IMR-90 (cell line): ENCODE measurements at regions not wholly inside any gene's neighbourhood (a gene's known extent, or its start where the extent isn't known, plus 50 kb on each side); places are given as distances from the start of the nearest gene placed in this dataset.

ENCODE experiments used
- ATAC-seq: fragments of 200-7000 bp; cut with Tn5 transposase; 2 replicates; pipeline ENCODE4 v1.9.1; 2020; ENCODE audit warnings: low read depth, mild to moderate bottlenecking, moderate library complexity
- BruUV-seq: library from RNA; stranded (reverse); fragments of 400-500 nt; replicated peaks from 2 replicates; lab custom pipeline; 2021; lab: Mats Ljungman, UMichigan
- CTCF ChIA-PET: fragments of 300-600 bp; formaldehyde crosslinking; extraction: SDS; loops from one replicate; lab custom pipeline; 2021; ENCODE audit warnings: antibody characterized with exemption; lab: Yijun Ruan, JAX
- POLR2A ChIA-PET: fragments of 300-600 bp; sonication (Branson Sonifier 250); formaldehyde crosslinking; loops from one replicate; lab custom pipeline; 2022; ENCODE audit warnings: antibody characterized with exemption; ENCODE audit not compliant: unreplicated experiment; lab: Charles Lee
- DNase-seq: peaks from one replicate; pipeline ENCODE4 v3.0.0; 2013
- H2AFZ ChIP-seq: replicated peaks from 2 replicates; pipeline ENCODE3; 2013; ENCODE audit warnings: low read length, mild to moderate bottlenecking; ENCODE audit not compliant: poor library complexity
- H2AK5ac ChIP-seq: 2 replicates; pipeline ENCODE4 v1.6.1; 2013; ENCODE audit warnings: low read depth, low read length, inconsistent platforms
- H2AK9ac ChIP-seq: replicated peaks from 2 replicates; pipeline ENCODE3; 2013; ENCODE audit warnings: mild to moderate bottlenecking, low read depth, low read length, moderate library complexity; ENCODE audit not compliant: poor library complexity
- H2BK120ac ChIP-seq: 2 replicates; pipeline ENCODE4 v1.6.1; 2013; ENCODE audit warnings: low read depth, low read length, inconsistent platforms
- H2BK15ac ChIP-seq: 3 replicates; pipeline ENCODE4 v1.6.1; 2013; ENCODE audit warnings: low read depth, low read length, inconsistent platforms
- H2BK20ac ChIP-seq: 2 replicates; pipeline ENCODE4 v1.6.1; 2013; ENCODE audit warnings: low read depth, mild to moderate bottlenecking, inconsistent platforms, low read length, moderate library complexity
- H2BK5ac ChIP-seq: 2 replicates; pipeline ENCODE4 v1.6.1; 2013; ENCODE audit warnings: mild to moderate bottlenecking, low read depth, low read length, inconsistent platforms; ENCODE audit not compliant: poor library complexity, severe bottlenecking
- H3K14ac ChIP-seq: replicated peaks from 2 replicates; pipeline ENCODE4 v1.6.1; 2013; ENCODE audit warnings: low read depth, low read length, inconsistent platforms
- H3K18ac ChIP-seq: 2 replicates; pipeline ENCODE4 v1.6.1; 2013; ENCODE audit warnings: low read depth, low read length, control low read depth
- H3K23ac ChIP-seq: 2 replicates; pipeline ENCODE4 v1.6.1; 2013; ENCODE audit warnings: low read depth, low read length, inconsistent platforms
- H3K27ac ChIP-seq: 2 replicates; pipeline ENCODE4 v1.5.1; 2013; ENCODE audit warnings: mild to moderate bottlenecking, control low read depth, low read length; ENCODE audit not compliant: insufficient read depth
- H3K27me3 ChIP-seq: 2 replicates; pipeline ENCODE4 v1.6.1; 2013; ENCODE audit warnings: low read length; ENCODE audit not compliant: control insufficient read depth, insufficient read depth
- H3K36me3 ChIP-seq: 2 replicates; pipeline ENCODE4 v1.6.1; 2013; ENCODE audit warnings: low read length, mixed read lengths; ENCODE audit not compliant: control insufficient read depth, insufficient read depth
- H3K4ac ChIP-seq: 2 replicates; pipeline ENCODE4 v1.6.1; 2013; ENCODE audit warnings: low read depth, low read length, inconsistent platforms
- H3K4me1 ChIP-seq: 2 replicates; pipeline ENCODE4 v1.6.1; 2013; ENCODE audit warnings: low read length, mixed read lengths; ENCODE audit not compliant: control insufficient read depth, insufficient read depth
- H3K4me2 ChIP-seq: 2 replicates; pipeline ENCODE4 v1.6.1; 2013; ENCODE audit warnings: low read depth, mild to moderate bottlenecking, control low read depth, low read length, moderate library complexity
- H3K4me3 ChIP-seq: 2 replicates; pipeline ENCODE4 v1.5.1; 2013; ENCODE audit warnings: low read depth, mild to moderate bottlenecking, control low read depth, low read length, moderate library complexity; ENCODE audit not compliant: insufficient read depth
- H3K56ac ChIP-seq: 2 replicates; pipeline ENCODE4 v1.6.1; 2013; ENCODE audit warnings: low read length, inconsistent platforms; ENCODE audit not compliant: insufficient read depth; ENCODE audit errors: extremely low read depth
- H3K79me1 ChIP-seq, 2 experiments: 2 replicates each; pipeline ENCODE4 v1.6.1; 2013; ENCODE audit warnings: low read length in 2 of 2, inconsistent platforms in 1 of 2, low read depth in 1 of 2
- H3K9ac ChIP-seq: 2 replicates; pipeline ENCODE4 v1.6.1; 2013; ENCODE audit warnings: low read depth, low read length, control low read depth
- H3K9me1 ChIP-seq: 2 replicates; pipeline ENCODE4 v1.6.1; 2013; ENCODE audit warnings: low read length, inconsistent platforms; ENCODE audit not compliant: insufficient read depth
- H3K9me3 ChIP-seq: 2 replicates; pipeline ENCODE4 v1.6.1; 2013; ENCODE audit warnings: low read length; ENCODE audit not compliant: control insufficient read depth, insufficient read depth
- H4K20me1 ChIP-seq: 2 replicates; pipeline ENCODE4 v1.6.1; 2013; ENCODE audit warnings: low read length, inconsistent platforms; ENCODE audit not compliant: insufficient read depth
- H4K5ac ChIP-seq: 2 replicates; pipeline ENCODE4 v1.6.1; 2013; ENCODE audit warnings: mild to moderate bottlenecking, low read depth, low read length, control low read depth
- H4K8ac ChIP-seq, 2 experiments: 2 replicates each; pipeline ENCODE4 v1.6.1; 2013; ENCODE audit warnings: low read depth in 2 of 2, low read length in 2 of 2, control low read depth in 1 of 2, inconsistent platforms in 1 of 2
- H4K91ac ChIP-seq: 2 replicates; pipeline ENCODE4 v1.6.1; 2013; ENCODE audit warnings: low read depth, low read length, inconsistent platforms; ENCODE audit not compliant: insufficient read depth
- BHLHE40 ChIP-seq: fragments of 150-350 bp; IDR thresholded peaks from 2 replicates; pipeline ENCODE4 v1.6.1; 2016; ENCODE audit warnings: mild to moderate bottlenecking, low read depth, low read length
- FOS ChIP-seq: fragments of 150-350 bp; IDR thresholded peaks from 2 replicates; pipeline ENCODE4 v1.6.1; 2016; ENCODE audit warnings: low read depth, low read length
- MAFK ChIP-seq: IDR thresholded peaks from 2 replicates; pipeline ENCODE4 v1.6.1; 2012; ENCODE audit warnings: low read depth, low read length, improper control_type of control experiment
- MAZ ChIP-seq: IDR thresholded peaks from 2 replicates; pipeline ENCODE4 v1.6.1; 2012; ENCODE audit warnings: low read depth, mild to moderate bottlenecking, low read length, improper control_type of control experiment, moderate library complexity, borderline replicate concordance
- MXI1 ChIP-seq: IDR thresholded peaks from 2 replicates; pipeline ENCODE4 v1.6.1; 2012; ENCODE audit warnings: low read depth, mild to moderate bottlenecking, low read length, moderate library complexity, borderline replicate concordance
- NFE2L2 ChIP-seq: fragments of 150-350 bp; IDR thresholded peaks from 2 replicates; pipeline ENCODE4 v1.6.1; 2016; ENCODE audit warnings: low read depth, mild to moderate bottlenecking, low read length
- POLR2A ChIP-seq: IDR thresholded peaks from 2 replicates; pipeline ENCODE4 v1.6.1; 2012; ENCODE audit warnings: mild to moderate bottlenecking, low read depth, low read length
- RAD21 ChIP-seq: IDR thresholded peaks from 2 replicates; pipeline ENCODE4 v1.6.1; 2012; ENCODE audit warnings: low read length, improper control_type of control experiment
- RCOR1 ChIP-seq: IDR thresholded peaks from 2 replicates; pipeline ENCODE4 v1.6.1; 2012; ENCODE audit warnings: mild to moderate bottlenecking, low read length, improper control_type of control experiment; ENCODE audit not compliant: insufficient replicate concordance
- WGBS, 2 experiments: methylation state at CpG; one replicate each; pipeline versions ENCODE4 v1.1.5 to v1.1.7; 2013; ENCODE audit warnings: missing lambda C conversion rate in 2 of 2; ENCODE audit not compliant: insufficient read length in 1 of 2; ENCODE audit errors: extremely low coverage in 2 of 2; 5-methylcytosine and 5-hydroxymethylcytosine counted together
- dilution Hi-C: fragments of 300-500 bp; cut with HindIII; formaldehyde crosslinking; loops from one replicate; pipeline ENCODE4 v1.14.3; 2018; ENCODE audit warnings: low sequenced_read_pairs; ENCODE audit not compliant: unreplicated experiment
- in situ Hi-C: fragments of 300-500 bp; cut with MboI; formaldehyde crosslinking; loops from 3 replicates; pipeline ENCODE4 v1.14.3; 2019; ENCODE audit warnings: low sequenced_read_pairs, inconsistent platforms, mixed read lengths
- intact Hi-C: fragments of 100-400 bp; cut with micrococcal nuclease; formaldehyde crosslinking; loops from 2 replicates; pipeline ENCODE4 v1.10.0; 2022
- TF ChIP-seq, protein P1 (sequence below): fragments of 150-350 bp; IDR thresholded peaks from 2 replicates; pipeline ENCODE4 v1.6.1; 2016; ENCODE audit warnings: low read depth, mild to moderate bottlenecking, low read length, moderate library complexity, borderline replicate concordance
- TF ChIP-seq, protein P2 (sequence below): conservative IDR thresholded peaks from 2 replicates; pipeline ENCODE4 v1.5.1; 2012; ENCODE audit warnings: mild to moderate bottlenecking, low read depth, low read length, improper control_type of control experiment
- TF ChIP-seq, protein P3 (sequence below): fragments of 150-350 bp; IDR thresholded peaks from 2 replicates; pipeline ENCODE4 v1.6.1; 2017; ENCODE audit warnings: mild to moderate bottlenecking, antibody characterized with exemption, low read length, low read depth

DNA sequence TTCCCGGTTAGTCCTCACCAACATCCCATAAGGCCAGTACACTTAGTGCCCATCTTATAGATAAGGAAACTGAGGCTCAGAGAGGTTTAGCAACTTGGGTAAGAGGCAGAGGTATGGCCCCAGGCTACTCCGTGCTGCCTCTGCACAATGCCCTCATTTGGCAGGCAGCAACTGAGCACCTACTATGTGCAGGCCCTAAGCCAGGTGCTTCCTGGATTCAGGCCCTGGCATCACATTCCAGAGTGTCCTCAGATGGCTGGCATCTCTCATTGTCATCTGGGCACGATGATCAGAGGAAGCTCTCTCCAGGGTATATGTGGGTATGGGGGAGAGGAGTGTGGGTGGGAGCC, 53.8 kb upstream of the PSD2 start:
- H2BK120ac ChIP-seq, result no peak overlapping the region
- no peak overlapping the region; the same call in 1 of the 2 replicates for H3K4ac ChIP-seq
- no peak overlapping the region for H2BK5ac ChIP-seq
- no peak overlapping the region for H3K4me3 ChIP-seq
- H3K56ac ChIP-seq, result no peak overlapping the region
- no peak overlapping the region for H3K23ac ChIP-seq
- no peaks in the 10 kb centered on the region for H3K9me3 ChIP-seq
- H2AK5ac ChIP-seq, result no peak overlapping the region
- H4K8ac ChIP-seq, result no peak overlapping the region
- H2AFZ ChIP-seq, result no peak overlapping the region
- BruUV-seq, result no TSS peak
- H3K9ac ChIP-seq, result no peak overlapping the region
- dilution Hi-C loops (no loop called here), in situ Hi-C loops (no loop called here), intact Hi-C loops (no loop called here)
- WGBS, 2 experiments, result 67% methylated on average over 1 of the region's 3 CpGs; no CpG with 5 or more reads in 1 of the 2 experiments
- H4K91ac ChIP-seq, result no peak overlapping the region
- no peak overlapping the region for H2BK15ac ChIP-seq
- TF ChIP-seq MXI1, result no peak
- TF ChIP-seq BHLHE40, result no peak
- no peak for TF ChIP-seq NFE2L2
- TF ChIP-seq POLR2A, result no peak
- no peak for TF ChIP-seq MAFK
- TF ChIP-seq, protein P1, sequence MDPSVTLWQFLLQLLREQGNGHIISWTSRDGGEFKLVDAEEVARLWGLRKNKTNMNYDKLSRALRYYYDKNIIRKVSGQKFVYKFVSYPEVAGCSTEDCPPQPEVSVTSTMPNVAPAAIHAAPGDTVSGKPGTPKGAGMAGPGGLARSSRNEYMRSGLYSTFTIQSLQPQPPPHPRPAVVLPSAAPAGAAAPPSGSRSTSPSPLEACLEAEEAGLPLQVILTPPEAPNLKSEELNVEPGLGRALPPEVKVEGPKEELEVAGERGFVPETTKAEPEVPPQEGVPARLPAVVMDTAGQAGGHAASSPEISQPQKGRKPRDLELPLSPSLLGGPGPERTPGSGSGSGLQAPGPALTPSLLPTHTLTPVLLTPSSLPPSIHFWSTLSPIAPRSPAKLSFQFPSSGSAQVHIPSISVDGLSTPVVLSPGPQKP, result no peak
- TF ChIP-seq FOS, result no peak
- TF ChIP-seq, protein P2, sequence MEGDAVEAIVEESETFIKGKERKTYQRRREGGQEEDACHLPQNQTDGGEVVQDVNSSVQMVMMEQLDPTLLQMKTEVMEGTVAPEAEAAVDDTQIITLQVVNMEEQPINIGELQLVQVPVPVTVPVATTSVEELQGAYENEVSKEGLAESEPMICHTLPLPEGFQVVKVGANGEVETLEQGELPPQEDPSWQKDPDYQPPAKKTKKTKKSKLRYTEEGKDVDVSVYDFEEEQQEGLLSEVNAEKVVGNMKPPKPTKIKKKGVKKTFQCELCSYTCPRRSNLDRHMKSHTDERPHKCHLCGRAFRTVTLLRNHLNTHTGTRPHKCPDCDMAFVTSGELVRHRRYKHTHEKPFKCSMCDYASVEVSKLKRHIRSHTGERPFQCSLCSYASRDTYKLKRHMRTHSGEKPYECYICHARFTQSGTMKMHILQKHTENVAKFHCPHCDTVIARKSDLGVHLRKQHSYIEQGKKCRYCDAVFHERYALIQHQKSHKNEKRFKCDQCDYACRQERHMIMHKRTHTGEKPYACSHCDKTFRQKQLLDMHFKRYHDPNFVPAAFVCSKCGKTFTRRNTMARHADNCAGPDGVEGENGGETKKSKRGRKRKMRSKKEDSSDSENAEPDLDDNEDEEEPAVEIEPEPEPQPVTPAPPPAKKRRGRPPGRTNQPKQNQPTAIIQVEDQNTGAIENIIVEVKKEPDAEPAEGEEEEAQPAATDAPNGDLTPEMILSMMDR, result no peak
- TF ChIP-seq, protein P3, sequence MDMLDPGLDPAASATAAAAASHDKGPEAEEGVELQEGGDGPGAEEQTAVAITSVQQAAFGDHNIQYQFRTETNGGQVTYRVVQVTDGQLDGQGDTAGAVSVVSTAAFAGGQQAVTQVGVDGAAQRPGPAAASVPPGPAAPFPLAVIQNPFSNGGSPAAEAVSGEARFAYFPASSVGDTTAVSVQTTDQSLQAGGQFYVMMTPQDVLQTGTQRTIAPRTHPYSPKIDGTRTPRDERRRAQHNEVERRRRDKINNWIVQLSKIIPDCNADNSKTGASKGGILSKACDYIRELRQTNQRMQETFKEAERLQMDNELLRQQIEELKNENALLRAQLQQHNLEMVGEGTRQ, result no peak
- TF ChIP-seq RAD21, result no peak
- no peak for TF ChIP-seq RCOR1
- TF ChIP-seq MAZ, result no peak
- peaks cover 16% of the 10 kb centered on the region for H3K9me1 ChIP-seq
- ChIA-PET CTCF (no interaction called here), POLR2A (no interaction called here)
- H3K27me3 ChIP-seq, result no peaks in the 10 kb centered on the region; the same call in 1 of the 2 replicates
- no peaks in the 10 kb centered on the region for H3K36me3 ChIP-seq
- no peak overlapping the region for H2BK20ac ChIP-seq
- no peak overlapping the region for H3K4me2 ChIP-seq
- no peak overlapping the region for H2AK9ac ChIP-seq
- no peak overlapping the region for H4K5ac ChIP-seq
- no peak overlapping the region for H3K18ac ChIP-seq
- H3K79me1 ChIP-seq, result no peaks in the 10 kb centered on the region
- no peak for DNase-seq
- ATAC-seq, result no peak
- peaks cover 28% of the 10 kb centered on the region for H3K4me1 ChIP-seq
- H3K14ac ChIP-seq, result no peak overlapping the region
- H4K20me1 ChIP-seq, result 0 out of 2 replicates have a peak, but pooled peaks cover 3% of the 10 kb centered on the region
- no peak overlapping the region for H3K27ac ChIP-seq
